OCI-LY1 (cell line): ENCODE measurements at regions not wholly inside any gene's neighbourhood (a gene's known extent, or its start where the extent isn't known, plus 50 kb on each side); places are given as distances from the start of the nearest gene placed in this dataset.

ENCODE experiments used
- H2AFZ ChIP-seq: fragments of 200-600 bp; sonication (generic), shearing (Covaris generic); 2 replicates; pipeline ENCODE4 v1.6.0; 2014; ENCODE audit warnings: antibody characterized with exemption, mild to moderate bottlenecking, low read length
- H3F3A ChIP-seq: fragments of 200-600 bp; sonication (generic), shearing (Covaris generic); 2 replicates; pipeline ENCODE4 v1.6.0; 2014; ENCODE audit warnings: mild to moderate bottlenecking, antibody characterized with exemption, low read length, moderate library complexity; ENCODE audit not compliant: insufficient read depth
- H3K27ac ChIP-seq: fragments of 200-600 bp; sonication (generic); 2 replicates; pipeline ENCODE4 v1.5.1; 2014; ENCODE audit warnings: low read length, mixed run types, mild to moderate bottlenecking, low read depth; ENCODE audit not compliant: poor library complexity, severe bottlenecking
- H3K27me3 ChIP-seq: fragments of 200-600 bp; sonication (generic); 2 replicates; pipeline ENCODE4 v1.6.0; 2014; ENCODE audit warnings: antibody characterized with exemption, mild to moderate bottlenecking, low read length, moderate library complexity; ENCODE audit not compliant: insufficient read depth
- H3K36me3 ChIP-seq: fragments of 200-600 bp; sonication (generic); 2 replicates; pipeline ENCODE4 v1.6.1; 2014; ENCODE audit warnings: mild to moderate bottlenecking, antibody characterized with exemption, low read length, moderate library complexity, mixed read lengths; ENCODE audit not compliant: insufficient read depth
- H3K4me1 ChIP-seq: fragments of 200-600 bp; sonication (generic); 2 replicates; pipeline ENCODE4 v1.5.1; 2014; ENCODE audit warnings: mild to moderate bottlenecking, low read length, moderate library complexity; ENCODE audit not compliant: insufficient read depth, severe bottlenecking
- H3K4me2 ChIP-seq: fragments of 200-600 bp; sonication (generic), shearing (Covaris generic); 2 replicates; pipeline ENCODE4 v1.6.1; 2014; ENCODE audit warnings: low read length
- H3K4me3 ChIP-seq: fragments of 200-600 bp; sonication (generic); 2 replicates; pipeline ENCODE4 v1.5.1; 2014; ENCODE audit warnings: low read length, low read depth, mild to moderate bottlenecking, mixed read lengths; ENCODE audit not compliant: poor library complexity, severe bottlenecking
- H3K79me2 ChIP-seq: fragments of 200-600 bp; shearing (Covaris generic); 2 replicates; pipeline ENCODE4 v1.6.1; 2016; ENCODE audit warnings: mixed run types, low read length, mixed read lengths; ENCODE audit not compliant: insufficient read depth
- H3K9ac ChIP-seq: fragments of 200-600 bp; sonication (generic), shearing (Covaris generic); 2 replicates; pipeline ENCODE4 v1.6.1; 2014; ENCODE audit warnings: mild to moderate bottlenecking, low read length, mixed read lengths
- H3K9me2 ChIP-seq: fragments of 200-600 bp; sonication (generic), shearing (Covaris generic); 2 replicates; pipeline ENCODE4 v1.6.1; 2014; ENCODE audit warnings: low read depth, mild to moderate bottlenecking, low read length, mixed read lengths
- H3K9me3 ChIP-seq: fragments of 200-600 bp; shearing (Covaris generic); 2 replicates; pipeline ENCODE4 v1.6.1; 2014; ENCODE audit warnings: low read length, mixed read lengths
- H4K20me1 ChIP-seq: fragments of 200-600 bp; sonication (generic), shearing (Covaris generic); 2 replicates; pipeline ENCODE4 v1.6.0; 2016; ENCODE audit warnings: mild to moderate bottlenecking, low read length; ENCODE audit not compliant: insufficient read depth
- EZH2 ChIP-seq: fragments of 200-600 bp; sonication (generic), shearing (Covaris generic); IDR thresholded peaks from 2 replicates; pipeline ENCODE4 v1.8.0; 2017; ENCODE audit warnings: borderline replicate concordance, mixed run types, mild to moderate bottlenecking, antibody characterized with exemption, low read length, moderate library complexity, mixed read lengths
- TF ChIP-seq, protein P1 (sequence below): fragments of 200-600 bp; sonication (generic), shearing (Covaris generic); IDR thresholded peaks from 2 replicates; pipeline ENCODE4 v1.5.1; 2017; ENCODE audit warnings: mild to moderate bottlenecking, antibody characterized with exemption, low read length, moderate library complexity, mixed read lengths

GRCh38 chr18:78407466-78407844 is 572.2 kb upstream of the SALL3 start:
- H3K36me3 ChIP-seq, result no peaks in the 10 kb centered on the region
- no peak overlapping the region for H2AFZ ChIP-seq
- TF ChIP-seq EZH2, result no peak
- TF ChIP-seq, protein P1, sequence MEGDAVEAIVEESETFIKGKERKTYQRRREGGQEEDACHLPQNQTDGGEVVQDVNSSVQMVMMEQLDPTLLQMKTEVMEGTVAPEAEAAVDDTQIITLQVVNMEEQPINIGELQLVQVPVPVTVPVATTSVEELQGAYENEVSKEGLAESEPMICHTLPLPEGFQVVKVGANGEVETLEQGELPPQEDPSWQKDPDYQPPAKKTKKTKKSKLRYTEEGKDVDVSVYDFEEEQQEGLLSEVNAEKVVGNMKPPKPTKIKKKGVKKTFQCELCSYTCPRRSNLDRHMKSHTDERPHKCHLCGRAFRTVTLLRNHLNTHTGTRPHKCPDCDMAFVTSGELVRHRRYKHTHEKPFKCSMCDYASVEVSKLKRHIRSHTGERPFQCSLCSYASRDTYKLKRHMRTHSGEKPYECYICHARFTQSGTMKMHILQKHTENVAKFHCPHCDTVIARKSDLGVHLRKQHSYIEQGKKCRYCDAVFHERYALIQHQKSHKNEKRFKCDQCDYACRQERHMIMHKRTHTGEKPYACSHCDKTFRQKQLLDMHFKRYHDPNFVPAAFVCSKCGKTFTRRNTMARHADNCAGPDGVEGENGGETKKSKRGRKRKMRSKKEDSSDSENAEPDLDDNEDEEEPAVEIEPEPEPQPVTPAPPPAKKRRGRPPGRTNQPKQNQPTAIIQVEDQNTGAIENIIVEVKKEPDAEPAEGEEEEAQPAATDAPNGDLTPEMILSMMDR, result no peak
- no peaks in the 10 kb centered on the region for H4K20me1 ChIP-seq
- no peaks in the 10 kb centered on the region for H3K9me2 ChIP-seq
- no peaks in the 10 kb centered on the region for H3K27me3 ChIP-seq
- H3K27ac ChIP-seq, result no peak overlapping the region
- H3K4me1 ChIP-seq, result no peaks in the 10 kb centered on the region
- no peaks in the 10 kb centered on the region for H3F3A ChIP-seq
- H3K9me3 ChIP-seq, result no peaks in the 10 kb centered on the region
- no peak overlapping the region for H3K9ac ChIP-seq
- H3K4me3 ChIP-seq, result no peak overlapping the region
- no peaks in the 10 kb centered on the region for H3K79me2 ChIP-seq
- H3K4me2 ChIP-seq, result no peak overlapping the region

GRCh38 chr18:78408623-78409022 is 571.0 kb upstream of the SALL3 start:
- Histone ChIP-seq H3F3A (no peaks in the 10 kb centered on the region), H3K4me1 (no peaks in the 10 kb centered on the region), H4K20me1 (no peaks in the 10 kb centered on the region), H3K4me3 (no peak overlapping the region), H3K9me2 (no peaks in the 10 kb centered on the region), H3K9me3 (no peaks in the 10 kb centered on the region), H3K79me2 (no peaks in the 10 kb centered on the region), H3K27me3 (no peaks in the 10 kb centered on the region), H3K9ac (no peak overlapping the region), H2AFZ (no peak overlapping the region), H3K27ac (no peak overlapping the region), H3K4me2 (no peak overlapping the region), H3K36me3 (no peaks in the 10 kb centered on the region)
- no peak for TF ChIP-seq EZH2
- TF ChIP-seq, protein P1, result no peak

- TF ChIP-seq, protein P1, result no peak
- TF ChIP-seq EZH2, result no peak
- H3K4me3 ChIP-seq, result no peak overlapping the region
- no peak overlapping the region for H2AFZ ChIP-seq
- no peaks in the 10 kb centered on the region for H3K9me3 ChIP-seq
- no peaks in the 10 kb centered on the region for H3K79me2 ChIP-seq
- no peak overlapping the region for H3K4me2 ChIP-seq
- no peak overlapping the region for H3K27ac ChIP-seq
- no peak overlapping the region for H3K9ac ChIP-seq
- H3K4me1 ChIP-seq, result no peaks in the 10 kb centered on the region
- no peaks in the 10 kb centered on the region for H3F3A ChIP-seq
- H3K36me3 ChIP-seq, result no peaks in the 10 kb centered on the region
- no peaks in the 10 kb centered on the region for H3K9me2 ChIP-seq
- H4K20me1 ChIP-seq, result no peaks in the 10 kb centered on the region
- H3K27me3 ChIP-seq, result no peaks in the 10 kb centered on the region
Observed at GRCh38 chr18:78410094-78410786, 569.4 kb upstream of the SALL3 start.
